OCI-LY3 (cell line): ENCODE measurements at regions not wholly inside any gene's neighbourhood (a gene's known extent, or its start where the extent isn't known, plus 50 kb on each side); places are given as distances from the start of the nearest gene placed in this dataset.

Experiments used
- H2AFZ ChIP-seq: fragments of 200-600, 300-600 bp; shearing (Covaris generic); 2 replicates; pipeline ENCODE4 v1.6.0; 2014; ENCODE audit warnings: antibody characterized with exemption, low read depth, low read length
- H3K27ac ChIP-seq: fragments of 200-600, 300-600 bp; sonication (generic); 2 replicates; pipeline ENCODE4 v1.5.1; 2014; ENCODE audit warnings: mild to moderate bottlenecking, low read length, moderate library complexity, mixed read lengths
- H3K27me3 ChIP-seq: fragments of 200-600, 300-600 bp; sonication (generic); 2 replicates; pipeline ENCODE4 v1.6.1; 2014; ENCODE audit warnings: low read depth, low read length, mixed read lengths
- H3K36me3 ChIP-seq: fragments of 200-600, 300-600 bp; sonication (generic); replicated peaks from 2 replicates; pipeline ENCODE3; 2014; ENCODE audit warnings: low read depth, low read length, mixed read lengths
- H3K4me1 ChIP-seq: fragments of 300-600, 200-600 bp; sonication (generic); 2 replicates; pipeline ENCODE4 v1.6.1; 2014; ENCODE audit warnings: low read length, mixed read lengths
- H3K4me2 ChIP-seq: fragments of 200-600, 300-600 bp; sonication (generic); 2 replicates; pipeline ENCODE4 v1.6.1; 2014; ENCODE audit warnings: low read length, mixed read lengths
- H3K4me3 ChIP-seq: fragments of 300-600, 200-600 bp; sonication (generic); 2 replicates; pipeline ENCODE4 v1.5.1; 2014; ENCODE audit warnings: antibody characterized with exemption, mild to moderate bottlenecking, low read length, moderate library complexity
- H3K79me2 ChIP-seq: fragments of 300-600, 200-600 bp; shearing (Covaris generic); 2 replicates; pipeline ENCODE4 v1.6.1; 2014; ENCODE audit warnings: mild to moderate bottlenecking, low read length, mixed read lengths
- H3K9ac ChIP-seq: fragments of 300-600, 200-600 bp; shearing (Covaris generic); 2 replicates; pipeline ENCODE4 v1.6.0; 2014; ENCODE audit warnings: mild to moderate bottlenecking, low read length, moderate library complexity
- H3K9me3 ChIP-seq: fragments of 200-600, 300-600 bp; shearing (Covaris generic); 2 replicates; pipeline ENCODE4 v1.6.1; 2014; ENCODE audit warnings: low read length, mixed read lengths; ENCODE audit not compliant: insufficient read depth
- H4K20me1 ChIP-seq: fragments of 200-600, 300-600 bp; sonication (generic); 2 replicates; pipeline ENCODE4 v1.6.1; 2016; ENCODE audit warnings: low read length, mixed read lengths; ENCODE audit not compliant: insufficient read depth
- EZH2phosphoT487 ChIP-seq: fragments of 200-600 bp; shearing (Covaris generic); IDR thresholded peaks from 2 replicates; pipeline ENCODE4 v1.6.1; 2018; ENCODE audit warnings: antibody characterized with exemption, mixed run types, low read depth
- TF ChIP-seq, protein P1 (sequence below): fragments of 200-600, 300-600 bp; sonication (generic); IDR thresholded peaks from 2 replicates; pipeline ENCODE4 v1.5.1; 2014; ENCODE audit warnings: antibody characterized with exemption, low read length, low read depth

- Histone ChIP-seq H2AFZ (no peak overlapping the region), H3K4me3 (no peak overlapping the region), H3K36me3 (no peaks in the 10 kb centered on the region), H3K4me1 (peaks cover 6% of the 10 kb centered on the region; the same call in 1 of the 2 replicates), H3K9me3 (no peaks in the 10 kb centered on the region), H3K79me2 (no peaks in the 10 kb centered on the region), H3K27ac (no peak overlapping the region), H4K20me1 (no peaks in the 10 kb centered on the region), H3K9ac (no peak overlapping the region), H3K4me2 (no peak overlapping the region), H3K27me3 (no peaks in the 10 kb centered on the region)
- no peak for TF ChIP-seq EZH2phosphoT487
- TF ChIP-seq, protein P1, sequence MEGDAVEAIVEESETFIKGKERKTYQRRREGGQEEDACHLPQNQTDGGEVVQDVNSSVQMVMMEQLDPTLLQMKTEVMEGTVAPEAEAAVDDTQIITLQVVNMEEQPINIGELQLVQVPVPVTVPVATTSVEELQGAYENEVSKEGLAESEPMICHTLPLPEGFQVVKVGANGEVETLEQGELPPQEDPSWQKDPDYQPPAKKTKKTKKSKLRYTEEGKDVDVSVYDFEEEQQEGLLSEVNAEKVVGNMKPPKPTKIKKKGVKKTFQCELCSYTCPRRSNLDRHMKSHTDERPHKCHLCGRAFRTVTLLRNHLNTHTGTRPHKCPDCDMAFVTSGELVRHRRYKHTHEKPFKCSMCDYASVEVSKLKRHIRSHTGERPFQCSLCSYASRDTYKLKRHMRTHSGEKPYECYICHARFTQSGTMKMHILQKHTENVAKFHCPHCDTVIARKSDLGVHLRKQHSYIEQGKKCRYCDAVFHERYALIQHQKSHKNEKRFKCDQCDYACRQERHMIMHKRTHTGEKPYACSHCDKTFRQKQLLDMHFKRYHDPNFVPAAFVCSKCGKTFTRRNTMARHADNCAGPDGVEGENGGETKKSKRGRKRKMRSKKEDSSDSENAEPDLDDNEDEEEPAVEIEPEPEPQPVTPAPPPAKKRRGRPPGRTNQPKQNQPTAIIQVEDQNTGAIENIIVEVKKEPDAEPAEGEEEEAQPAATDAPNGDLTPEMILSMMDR: no peak
These were observed 158.7 kb upstream of the CENPW start for GRCh38 chr6:126181173-126181741.

DNA sequence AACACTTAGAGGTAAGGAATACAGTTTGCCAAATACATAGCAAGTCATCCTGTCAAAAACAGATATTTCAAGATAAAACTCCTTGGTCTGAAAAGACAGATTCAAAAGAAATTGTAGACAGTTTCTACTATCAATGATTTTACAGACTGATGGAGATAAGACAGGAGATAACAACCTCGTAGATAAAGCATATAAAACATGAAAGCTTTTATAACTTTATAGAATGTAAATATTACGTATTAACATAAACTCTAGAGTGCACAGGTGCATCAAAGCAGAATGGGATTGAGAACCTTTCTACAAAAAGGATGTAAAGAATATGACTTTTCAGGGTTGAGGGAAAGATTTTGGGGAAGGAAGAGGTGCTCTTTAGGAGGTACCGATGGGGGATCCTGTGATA is 158.0 kb upstream of the CENPW start:
- Histone ChIP-seq H3K4me1 (peaks cover 6% of the 10 kb centered on the region; the same call in 1 of the 2 replicates), H3K9me3 (no peaks in the 10 kb centered on the region), H3K36me3 (no peaks in the 10 kb centered on the region), H2AFZ (no peak overlapping the region), H4K20me1 (no peaks in the 10 kb centered on the region), H3K9ac (no peak overlapping the region), H3K4me3 (no peak overlapping the region), H3K79me2 (no peaks in the 10 kb centered on the region), H3K27ac (no peak overlapping the region), H3K4me2 (no peak overlapping the region), H3K27me3 (no peaks in the 10 kb centered on the region)
- TF ChIP-seq, protein P1: no peak
- no peak for TF ChIP-seq EZH2phosphoT487

- Histone ChIP-seq H2AFZ (no peak overlapping the region), H3K9me3 (no peaks in the 10 kb centered on the region), H4K20me1 (no peaks in the 10 kb centered on the region), H3K27me3 (no peaks in the 10 kb centered on the region), H3K4me1 (peaks cover 6% of the 10 kb centered on the region; the same call in 1 of the 2 replicates), H3K36me3 (no peaks in the 10 kb centered on the region), H3K4me2 (no peak overlapping the region), H3K9ac (no peak overlapping the region), H3K79me2 (no peaks in the 10 kb centered on the region), H3K27ac (no peak overlapping the region), H3K4me3 (no peak overlapping the region)
- TF ChIP-seq, protein P1: no peak
- TF ChIP-seq EZH2phosphoT487: no peak
These were observed 157.1 kb upstream of the CENPW start for GRCh38 chr6:126182650-126183311.

- no peak overlapping the region for H3K4me2 ChIP-seq
- H4K20me1 ChIP-seq: no peaks in the 10 kb centered on the region
- no peak overlapping the region for H3K4me3 ChIP-seq
- no peak overlapping the region for H3K27ac ChIP-seq
- H3K79me2 ChIP-seq: no peaks in the 10 kb centered on the region
- no peaks in the 10 kb centered on the region for H3K9me3 ChIP-seq
- H2AFZ ChIP-seq: no peak overlapping the region
- no peak overlapping the region for H3K9ac ChIP-seq
- peaks cover 6% of the 10 kb centered on the region; the same call in 1 of the 2 replicates for H3K4me1 ChIP-seq
- no peaks in the 10 kb centered on the region for H3K36me3 ChIP-seq
- TF ChIP-seq, protein P1: no peak
- no peak for TF ChIP-seq EZH2phosphoT487
- no peaks in the 10 kb centered on the region for H3K27me3 ChIP-seq
These were observed 154.1 kb upstream of the CENPW start for GRCh38 chr6:126185774-126186173.
